ENCODE measurements at regions not wholly inside any gene's neighbourhood (a gene's known extent, or its start where the extent isn't known, plus 50 kb on each side); places are given as distances from the start of the nearest gene placed in this dataset.
"Not testable (repeated sequence)": the region's sequence is repeated elsewhere in the genome, so short reads cannot be mapped to it uniquely, and the experiment has no call there.

- TF ChIP-seq CTCF, POLR2A (IDR thresholded peaks at IDR 0.05): not testable (repeated sequence)
Measured at GRCh38 chr16:15230432-15230831, 136.4 kb upstream of the RRN3 start.

Measured in breast epithelium (tissue), 3 donors.